PC-9 (cell line): ENCODE measurements at regions not wholly inside any gene's neighbourhood (a gene's known extent, or its start where the extent isn't known, plus 50 kb on each side); places are given as distances from the start of the nearest gene placed in this dataset.

Source experiments
- BruUV-seq: library from RNA; stranded (reverse); fragments of 400-500 nt; replicated peaks from 2 replicates; lab custom pipeline; 2021; lab: Mats Ljungman, UMichigan
- CTCF ChIA-PET: fragments of 300-600 bp; sonication (Branson Sonifier 250); formaldehyde crosslinking; loops from one replicate; lab custom pipeline; 2022; ENCODE audit warnings: antibody characterized with exemption; lab: Charles Lee
- POLR2A ChIA-PET: fragments of 300-600 bp; sonication (Branson Sonifier 250); formaldehyde crosslinking; loops from one replicate; lab custom pipeline; 2022; ENCODE audit warnings: antibody characterized with exemption; ENCODE audit not compliant: unreplicated experiment; lab: Charles Lee
- DNase-seq, 2 experiments: peaks; one replicate each; pipeline versions ENCODE4 v3.0.0 to v3.0.0-alpha.2; 2015 to 2022; ENCODE audit warnings: mixed read lengths in 1 of 2
- H2AFZ ChIP-seq: fragments of 200-600 bp; sonication (generic); 2 replicates; pipeline ENCODE4 v1.8.1; 2017; ENCODE audit warnings: antibody characterized with exemption
- H3F3A ChIP-seq: fragments of 200-600 bp; sonication (generic); 2 replicates; pipeline ENCODE4 v1.8.1; 2017; ENCODE audit warnings: antibody characterized with exemption, mild to moderate bottlenecking, low read depth; ENCODE audit not compliant: insufficient read depth
- H3K27ac ChIP-seq: fragments of 200-600 bp; sonication (generic); 2 replicates; pipeline ENCODE4 v1.6.1; 2016; ENCODE audit warnings: mixed run types
- H3K27me3 ChIP-seq: fragments of 200-600 bp; sonication (generic); 2 replicates; pipeline ENCODE4 v1.6.1; 2016; ENCODE audit warnings: low read depth, mixed run types; ENCODE audit not compliant: insufficient read depth
- H3K36me3 ChIP-seq: fragments of 200-600 bp; sonication (generic); 2 replicates; pipeline ENCODE4 v1.6.1; 2016; ENCODE audit warnings: low read depth, mixed run types
- H3K4me1 ChIP-seq: fragments of 200-600 bp; sonication (generic); replicated peaks from 2 replicates; pipeline ENCODE4 v1.6.1; 2016; ENCODE audit warnings: mixed run types; ENCODE audit not compliant: insufficient read depth
- H3K4me2 ChIP-seq: fragments of 200-600 bp; sonication (generic); 2 replicates; pipeline ENCODE4 v1.6.1; 2017; ENCODE audit warnings: mixed run types
- H3K4me3 ChIP-seq: fragments of 200-600 bp; sonication (generic); 2 replicates; pipeline ENCODE4 v1.6.1; 2016; ENCODE audit warnings: mixed run types
- H3K79me2 ChIP-seq: fragments of 200-600 bp; sonication (generic); 2 replicates; pipeline ENCODE4 v1.6.1; 2017; ENCODE audit warnings: low read depth, mixed run types
- H3K9me2 ChIP-seq: fragments of 200-600 bp; sonication (generic); 2 replicates; pipeline ENCODE4 v1.8.1; 2017; ENCODE audit warnings: mild to moderate bottlenecking; ENCODE audit not compliant: insufficient read depth
- H3K9me3 ChIP-seq: fragments of 200-600 bp; sonication (generic); 2 replicates; pipeline ENCODE4 v1.8.1; 2016; ENCODE audit warnings: low read depth; ENCODE audit not compliant: insufficient read depth
- H4K20me1 ChIP-seq: fragments of 200-600 bp; sonication (generic); 2 replicates; pipeline ENCODE4 v1.8.1; 2017; ENCODE audit not compliant: insufficient read depth
- CTCF ChIP-seq: fragments of 200-600 bp; sonication (generic); conservative IDR thresholded peaks from 2 replicates; pipeline ENCODE4 v1.6.1; 2017; ENCODE audit warnings: mixed run types, antibody characterized with exemption, mild to moderate bottlenecking, moderate library complexity
- EZH2 ChIP-seq: fragments of 200-600 bp; sonication (generic); IDR thresholded peaks from 2 replicates; pipeline ENCODE4 v1.8.0; 2017; ENCODE audit warnings: antibody characterized with exemption, low read depth
- intact Hi-C: fragments of 100-400 bp; cut with micrococcal nuclease; formaldehyde crosslinking; loops from one replicate; pipeline ENCODE4 v1.10.0; 2022; ENCODE audit not compliant: unreplicated experiment

GRCh38 chr5:87051502-87052113 lies 216.1 kb upstream of the RASA1 start:
- Histone ChIP-seq H3K27me3 (no peaks in the 10 kb centered on the region), H3K9me2 (no peaks in the 10 kb centered on the region), H2AFZ (no peak overlapping the region), H3F3A (no peaks in the 10 kb centered on the region), H3K4me3 (no peak overlapping the region), H3K79me2 (no peaks in the 10 kb centered on the region), H4K20me1 (no peaks in the 10 kb centered on the region), H3K4me2 (no peak overlapping the region), H3K9me3 (no peaks in the 10 kb centered on the region; the same call in 1 of the 2 replicates), H3K27ac (no peak overlapping the region), H3K4me1 (no peaks in the 10 kb centered on the region), H3K36me3 (no peaks in the 10 kb centered on the region)
- no TSS peak for BruUV-seq
- TF ChIP-seq EZH2, result no peak
- no peak for TF ChIP-seq CTCF
- ChIA-PET CTCF (no interaction called here), POLR2A (no interaction called here)
- no peak for DNase-seq
- intact Hi-C loops, result no loop called here

- H3K9me2 ChIP-seq, result no peaks in the 10 kb centered on the region
- no peaks in the 10 kb centered on the region for H3K27me3 ChIP-seq
- no peak overlapping the region for H3K4me3 ChIP-seq
- H3K27ac ChIP-seq, result no peak overlapping the region
- ChIA-PET POLR2A (no interaction called here), CTCF (no interaction called here)
- no peaks in the 10 kb centered on the region for H3K36me3 ChIP-seq
- no peaks in the 10 kb centered on the region for H3F3A ChIP-seq
- BruUV-seq, result no TSS peak
- H3K79me2 ChIP-seq, result no peaks in the 10 kb centered on the region
- no peak overlapping the region for H2AFZ ChIP-seq
- no peak overlapping the region for H3K4me2 ChIP-seq
- intact Hi-C loops, result no loop called here
- no peaks in the 10 kb centered on the region for H4K20me1 ChIP-seq
- no peaks in the 10 kb centered on the region for H3K4me1 ChIP-seq
- DNase-seq, result no peak
- H3K9me3 ChIP-seq, result no peaks in the 10 kb centered on the region; the same call in 1 of the 2 replicates
- TF ChIP-seq CTCF (no peak), EZH2 (no peak)
These were observed 214.5 kb upstream of the RASA1 start for GRCh38 chr5:87053146-87053545.

- DNase-seq, result no peak
- ChIA-PET POLR2A (no interaction called here), CTCF (no interaction called here)
- H2AFZ ChIP-seq, result no peak overlapping the region
- H3K4me1 ChIP-seq, result no peaks in the 10 kb centered on the region
- no peaks in the 10 kb centered on the region; the same call in 1 of the 2 replicates for H3K9me3 ChIP-seq
- no peaks in the 10 kb centered on the region for H3K36me3 ChIP-seq
- intact Hi-C loops, result no loop called here
- no peak overlapping the region for H3K4me2 ChIP-seq
- TF ChIP-seq EZH2 (no peak), CTCF (no peak)
- no peaks in the 10 kb centered on the region for H3K79me2 ChIP-seq
- no peaks in the 10 kb centered on the region for H3K9me2 ChIP-seq
- no peak overlapping the region for H3K4me3 ChIP-seq
- no TSS peak for BruUV-seq
- H4K20me1 ChIP-seq, result no peaks in the 10 kb centered on the region
- H3F3A ChIP-seq, result no peaks in the 10 kb centered on the region
- no peak overlapping the region for H3K27ac ChIP-seq
- H3K27me3 ChIP-seq, result no peaks in the 10 kb centered on the region
These were observed 212.9 kb upstream of the RASA1 start for GRCh38 chr5:87054821-87055220.
